ENCODE measurements at regions not wholly inside any gene's neighbourhood (a gene's known extent, or its start where the extent isn't known, plus 50 kb on each side); places are given as distances from the start of the nearest gene placed in this dataset.

- TF ChIP-seq POLR2A (IDR thresholded peaks at IDR 0.05; ENCODE audit: low read length) (no peak), CTCF (IDR thresholded peaks at IDR 0.05) (no peak), POLR2AphosphoS2 (conservative IDR thresholded peaks at IDR 0.05; ENCODE audit: low read length) (no peak), FOSL2 (IDR thresholded peaks at IDR 0.05) (no peak), FOSL2 (CRISPR knock-in tag; IDR thresholded peaks at IDR 0.05) (peak; percentile 63), REST (IDR thresholded peaks at IDR 0.05) (no peak), NPAS2 (CRISPR knock-in tag; IDR thresholded peaks at IDR 0.05; ENCODE audit: borderline replicate concordance) (no peak), SMC3 (IDR thresholded peaks at IDR 0.05) (no peak), USF2 (IDR thresholded peaks at IDR 0.05) (no peak), NR3C1 (IDR thresholded peaks at IDR 0.05) (no peak), JUNB (IDR thresholded peaks at IDR 0.05) (no peak), CBX2 (IDR thresholded peaks at IDR 0.05; ENCODE audit: borderline replicate concordance, low read depth) (no peak), HDAC2 (IDR thresholded peaks at IDR 0.05) (no peak), KDM5A (IDR thresholded peaks at IDR 0.05) (no peak)
These were observed 65.4 kb upstream of the FAM9C start for GRCh38 chrX:13109817-13110216.
